GM21526 (cell line): ENCODE measurements at regions not wholly inside any gene's neighbourhood (a gene's known extent, or its start where the extent isn't known, plus 50 kb on each side); places are given as distances from the start of the nearest gene placed in this dataset.

Source experiments
- ATAC-seq: cut with Tn5 transposase; IDR thresholded peaks from one replicate; pipeline ENCODE4 v1.9.1; 2021; ENCODE audit warnings: moderate library complexity; ENCODE audit not compliant: unreplicated experiment, low FRiP score

DNA sequence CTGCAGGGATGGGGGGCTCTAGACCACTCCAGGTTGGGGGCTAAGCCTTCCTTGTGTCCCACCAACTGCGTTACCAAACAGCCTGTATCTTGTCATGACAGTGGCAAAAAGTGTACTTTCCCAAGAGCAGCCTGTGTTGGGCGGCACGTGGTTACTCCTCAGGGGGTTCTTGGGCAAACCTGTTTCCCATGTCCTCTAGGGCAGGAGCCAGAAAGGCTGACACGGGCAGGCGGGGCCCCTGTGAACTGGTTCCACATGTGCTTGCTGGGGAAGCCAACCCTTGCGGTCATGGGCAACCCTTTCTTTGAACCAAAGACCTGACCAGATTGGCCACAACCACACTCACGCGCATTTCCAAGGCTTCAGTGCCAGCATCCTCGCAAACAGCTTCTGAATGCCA, 228.5 kb downstream of the RBFOX3 start:
- no peak for ATAC-seq

DNA sequence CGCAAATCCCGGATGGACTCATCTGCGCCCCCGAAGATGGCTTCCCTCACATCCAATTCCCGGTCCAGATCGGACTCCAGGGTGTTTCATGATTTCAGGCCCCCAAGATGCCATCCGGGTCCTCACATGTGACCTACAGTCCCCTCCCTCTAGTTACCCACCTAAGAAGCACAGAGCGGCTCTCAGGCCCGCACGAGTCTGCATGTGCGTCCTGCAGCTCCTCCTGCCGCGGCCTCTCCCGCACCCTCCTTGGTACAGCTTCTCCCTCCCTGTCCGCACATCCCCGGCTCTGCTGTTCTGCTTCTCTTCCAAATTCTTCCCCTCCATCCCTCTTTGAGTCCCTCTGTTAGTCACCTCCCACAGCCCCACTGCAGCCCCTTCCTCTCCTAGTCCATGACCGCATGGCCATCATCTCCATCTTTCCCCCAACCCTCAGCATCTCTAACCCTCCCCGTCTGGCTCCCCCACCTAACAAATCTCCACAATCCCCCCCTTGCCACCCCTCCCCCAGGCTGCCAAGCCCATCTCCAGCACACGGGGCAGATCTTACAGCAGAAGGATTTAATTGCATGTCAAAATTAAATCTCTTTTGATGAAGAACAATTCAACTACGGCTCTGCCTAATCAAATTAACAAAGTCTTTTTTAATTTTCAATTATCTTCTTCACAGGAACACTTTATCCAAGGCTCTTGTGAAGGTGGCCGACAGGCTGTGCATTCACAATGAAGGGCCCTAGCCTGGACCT, 231.0 kb downstream of the RBFOX3 start:
- no peak for ATAC-seq

DNA sequence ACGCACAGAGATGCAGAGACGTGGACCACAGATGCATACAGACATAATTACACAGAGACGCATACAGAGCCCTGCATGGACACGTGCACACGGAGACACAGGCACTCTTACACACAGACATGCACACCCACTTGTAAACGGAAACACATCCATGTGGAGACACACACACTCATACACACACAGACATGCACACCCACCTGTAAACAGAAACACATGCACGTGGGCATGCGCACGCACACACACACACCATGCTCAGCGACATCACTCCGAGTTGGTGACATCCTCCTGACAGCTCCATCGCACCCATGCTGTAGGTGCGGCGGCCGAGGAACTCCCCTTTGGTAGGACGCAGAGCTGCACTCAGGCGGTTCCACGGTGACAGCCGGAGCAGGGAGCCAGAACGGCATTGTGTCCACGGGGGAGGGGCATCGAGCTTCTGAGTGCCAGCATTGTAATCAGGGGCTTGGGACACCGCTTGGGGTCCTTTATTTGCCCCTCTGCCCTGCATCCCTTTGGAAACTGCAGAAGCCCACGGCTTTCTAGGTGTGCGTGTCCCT, 233.5 kb downstream of the RBFOX3 start:
- ATAC-seq: no peak

DNA sequence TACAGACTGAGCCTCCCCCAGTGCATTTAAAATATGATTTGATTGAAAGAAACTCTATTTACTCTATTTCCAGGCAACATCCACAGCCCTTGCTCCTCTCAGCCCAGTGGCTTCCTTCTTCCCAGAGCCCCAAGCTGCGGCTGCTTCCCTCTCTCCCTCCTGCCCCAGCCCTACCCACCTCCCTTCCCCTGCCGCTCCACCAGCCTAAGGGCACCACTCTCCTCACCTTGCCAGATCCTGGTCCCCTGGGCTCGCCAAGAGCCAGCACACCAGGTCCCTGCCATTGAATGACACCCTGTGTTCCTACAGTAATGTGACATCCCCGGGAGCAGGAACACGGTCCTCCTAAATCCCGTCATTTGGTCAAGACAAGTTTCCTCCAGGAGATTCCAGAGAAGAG, 236.0 kb downstream of the RBFOX3 start:
- no peak for ATAC-seq

DNA sequence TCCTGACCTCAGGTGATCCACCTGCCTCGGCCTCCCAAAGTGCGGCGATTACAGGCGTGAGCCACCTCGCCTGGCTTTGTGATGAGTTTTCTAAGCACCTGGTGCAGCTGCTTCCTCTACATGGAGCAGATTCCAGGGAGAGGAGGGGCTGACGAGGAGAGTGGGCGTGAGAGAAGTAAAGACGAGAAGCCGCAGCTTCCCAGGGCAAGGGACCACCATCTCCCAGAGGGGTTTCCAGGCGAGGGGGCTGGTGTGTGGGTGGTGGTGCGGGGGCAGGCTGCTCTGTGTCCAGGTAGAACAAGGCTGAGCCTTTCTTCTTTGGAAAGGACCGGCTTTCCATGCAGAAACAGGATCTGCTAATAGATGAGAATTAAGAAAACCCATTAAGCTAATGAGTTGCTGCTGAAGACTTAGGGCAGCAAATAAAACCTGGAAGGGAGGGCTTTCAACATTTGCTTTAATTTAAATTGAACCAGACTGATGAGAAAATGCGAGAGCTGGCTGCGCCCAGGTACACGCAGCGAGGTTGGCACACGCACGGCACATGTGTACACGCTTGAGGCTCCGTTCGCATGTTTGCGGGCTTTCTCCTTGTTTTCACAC, 236.7 kb downstream of the RBFOX3 start:
- no peak for ATAC-seq

DNA sequence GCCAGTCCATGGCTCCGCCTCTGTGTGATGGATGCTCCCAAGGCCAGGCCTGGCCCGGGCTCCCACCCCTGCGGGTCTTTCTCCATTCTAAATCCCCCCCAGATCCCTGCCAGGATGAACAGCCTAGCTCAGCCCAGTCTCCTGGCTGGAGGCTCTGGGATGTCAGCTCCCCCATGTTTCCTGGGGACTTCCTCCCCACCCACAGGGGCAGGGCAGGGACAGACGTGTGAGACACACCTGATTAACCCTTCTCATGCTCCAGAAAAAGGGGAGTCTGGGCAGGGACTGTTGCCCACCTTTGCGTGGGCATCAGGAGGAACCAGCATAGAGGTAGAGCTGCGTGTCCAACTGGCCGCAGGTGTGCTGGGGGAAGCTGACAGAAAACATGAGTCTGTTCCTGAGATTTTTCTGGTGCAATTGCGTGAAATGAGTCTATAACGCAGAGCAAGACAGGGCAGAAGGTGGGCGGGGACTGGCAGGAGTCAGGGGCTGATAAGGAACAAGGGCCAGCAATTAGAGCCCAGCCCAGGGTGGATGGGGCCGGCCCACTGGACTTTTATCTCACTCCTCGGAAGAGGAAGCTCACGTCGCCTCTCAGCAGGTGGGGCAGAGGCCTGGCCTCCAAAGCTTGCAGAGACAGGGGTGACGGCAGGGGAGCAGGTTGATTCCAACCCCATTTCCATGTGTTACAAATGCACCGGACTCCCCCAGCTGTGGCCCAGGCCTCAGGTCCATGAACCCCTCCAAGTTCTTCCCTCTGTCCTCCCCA, 238.2 kb downstream of the RBFOX3 start:
- no peak for ATAC-seq

DNA sequence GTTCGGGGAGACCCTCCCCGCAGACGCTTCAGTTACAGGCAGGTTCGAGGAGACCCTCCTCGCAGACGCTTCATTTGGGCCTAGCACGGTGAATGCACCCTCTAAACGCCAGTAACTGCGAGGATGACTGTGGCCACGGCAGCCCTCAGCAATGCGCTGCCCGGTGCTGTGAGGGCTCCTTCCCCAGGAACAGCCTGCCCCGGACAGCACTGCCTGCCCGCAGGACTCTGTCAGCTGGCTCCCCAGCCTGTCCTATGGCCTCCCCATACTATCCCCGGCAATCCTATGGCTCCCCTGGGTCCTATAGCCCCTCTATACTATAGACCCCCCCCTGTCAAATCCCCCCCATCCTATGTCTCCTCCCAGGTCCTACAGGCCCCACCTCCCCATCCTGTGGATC, 238.9 kb downstream of the RBFOX3 start:
- no peak for ATAC-seq

DNA sequence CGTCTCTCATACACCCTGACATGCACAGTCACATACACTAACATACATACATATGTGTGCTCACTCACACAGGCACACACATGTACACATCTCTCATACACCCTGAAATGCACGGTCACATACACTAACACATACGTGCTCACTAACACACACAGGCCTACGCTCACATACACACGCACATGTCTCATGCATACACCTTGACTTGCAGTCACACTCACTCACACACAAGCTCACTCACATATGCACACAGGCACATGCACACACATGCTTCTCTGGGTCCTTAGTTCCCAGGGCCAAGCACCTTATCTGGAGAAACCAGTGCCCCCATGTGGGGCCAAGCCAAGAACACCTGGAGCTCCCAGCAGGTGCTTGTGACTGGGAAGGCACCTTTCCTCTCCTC, 240.3 kb downstream of the RBFOX3 start:
- ATAC-seq: no peak

DNA sequence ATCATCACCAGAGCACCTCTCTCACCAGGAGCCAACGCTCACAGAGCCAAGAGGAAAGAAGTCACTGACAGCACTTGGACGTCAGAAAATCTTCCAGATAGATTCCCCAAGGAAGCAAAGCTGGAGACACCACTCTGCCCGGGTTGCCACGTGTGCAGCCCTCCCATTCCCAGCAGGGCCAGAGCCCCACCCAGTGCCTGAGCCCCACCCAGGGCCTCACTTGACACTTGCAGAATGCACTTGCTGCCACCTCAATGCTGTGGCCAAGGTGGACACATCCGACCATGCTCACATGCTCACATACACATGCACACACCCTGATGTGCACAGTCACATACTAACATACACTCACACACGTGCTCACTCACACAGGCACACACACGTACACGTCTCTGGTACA, 240.7 kb downstream of the RBFOX3 start:
- ATAC-seq: no peak

DNA sequence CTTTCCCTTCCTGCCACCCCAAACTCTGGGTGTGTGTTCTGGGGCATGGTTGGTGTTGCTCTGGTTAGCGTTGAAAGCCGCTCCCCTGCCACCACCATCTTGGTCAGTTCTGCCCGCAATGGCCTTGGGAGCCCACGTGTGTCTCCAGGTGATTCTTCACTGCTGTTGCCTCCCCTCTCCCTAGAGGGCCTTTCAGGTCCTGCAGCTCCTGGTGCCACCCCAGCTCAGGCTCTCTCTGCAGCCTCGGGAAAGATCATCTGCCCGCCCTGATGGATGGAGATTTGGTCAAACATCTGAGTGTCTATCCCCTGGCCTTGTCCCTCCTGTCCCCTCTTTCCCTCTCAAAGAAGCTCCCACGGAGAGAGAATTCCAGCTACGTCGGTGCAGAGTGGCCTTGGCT, 241.3 kb downstream of the RBFOX3 start:
- ATAC-seq: no peak

DNA sequence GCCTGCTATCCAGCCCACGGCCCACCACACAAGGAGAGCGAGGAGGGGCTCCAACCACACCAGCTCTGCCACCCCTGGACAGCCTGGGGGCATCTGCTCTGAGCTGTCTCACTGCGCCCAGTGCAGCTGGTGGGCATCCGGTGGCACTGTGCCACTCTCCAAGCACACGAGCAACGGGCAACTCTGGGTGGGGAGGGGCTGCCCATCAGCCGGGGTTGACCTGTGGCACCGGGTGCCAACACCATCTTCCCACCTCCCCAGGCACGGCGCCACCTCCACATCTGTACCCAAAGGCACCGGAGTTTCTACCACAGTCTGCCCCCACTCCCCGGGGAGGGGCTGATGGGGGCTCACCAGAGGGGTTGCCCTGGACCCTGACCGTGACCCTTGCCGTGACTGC, 241.8 kb downstream of the RBFOX3 start:
- no peak for ATAC-seq

DNA sequence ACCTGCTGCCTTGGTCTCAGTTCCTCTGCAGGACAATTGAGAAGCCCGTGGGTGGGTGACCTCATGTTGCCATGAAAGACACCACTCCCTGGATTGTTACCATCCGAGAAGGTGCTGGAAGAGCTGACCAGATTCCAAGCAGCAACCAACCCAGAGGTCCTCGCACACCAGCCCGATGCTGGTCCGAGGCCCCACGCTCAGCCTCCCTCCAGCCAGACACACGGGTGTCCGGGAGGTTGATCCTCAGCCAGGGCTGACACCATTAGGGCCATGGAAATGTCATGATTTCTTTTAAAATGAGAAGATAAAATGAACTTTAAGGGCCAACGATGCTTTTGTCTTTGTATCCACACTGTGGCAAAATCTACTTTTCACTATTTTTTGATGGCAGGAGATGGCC, 242.3 kb downstream of the RBFOX3 start:
- ATAC-seq: no peak

DNA sequence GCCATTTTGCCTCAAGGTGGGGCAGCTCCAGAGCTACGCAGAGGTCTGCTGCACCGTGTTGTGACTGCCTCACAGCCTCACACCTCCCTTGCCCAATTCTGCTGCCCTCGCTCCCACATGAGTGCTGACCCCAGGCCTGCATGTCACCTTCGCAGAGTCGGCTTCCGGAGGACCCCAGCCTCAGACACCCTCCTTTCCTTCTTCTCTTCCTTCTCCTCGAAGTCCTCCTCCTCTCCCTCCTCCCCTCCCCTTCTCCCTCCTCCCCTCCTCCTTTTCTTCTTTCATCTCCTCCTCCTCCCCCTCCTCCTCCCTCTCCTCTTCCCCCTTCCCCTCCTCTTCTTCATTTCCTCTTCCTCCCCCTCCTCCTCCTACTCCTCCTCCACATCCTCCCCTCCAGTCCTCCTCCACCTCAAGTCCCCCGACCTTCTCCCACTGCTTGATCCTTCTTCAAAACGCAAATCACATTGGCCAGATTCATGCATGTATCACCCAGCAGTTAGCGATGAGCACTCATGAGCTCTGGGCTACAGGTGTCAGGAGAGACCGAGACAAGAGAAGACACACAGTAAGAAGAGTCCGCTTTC, 243.8 kb downstream of the RBFOX3 start:
- ATAC-seq: no peak

DNA sequence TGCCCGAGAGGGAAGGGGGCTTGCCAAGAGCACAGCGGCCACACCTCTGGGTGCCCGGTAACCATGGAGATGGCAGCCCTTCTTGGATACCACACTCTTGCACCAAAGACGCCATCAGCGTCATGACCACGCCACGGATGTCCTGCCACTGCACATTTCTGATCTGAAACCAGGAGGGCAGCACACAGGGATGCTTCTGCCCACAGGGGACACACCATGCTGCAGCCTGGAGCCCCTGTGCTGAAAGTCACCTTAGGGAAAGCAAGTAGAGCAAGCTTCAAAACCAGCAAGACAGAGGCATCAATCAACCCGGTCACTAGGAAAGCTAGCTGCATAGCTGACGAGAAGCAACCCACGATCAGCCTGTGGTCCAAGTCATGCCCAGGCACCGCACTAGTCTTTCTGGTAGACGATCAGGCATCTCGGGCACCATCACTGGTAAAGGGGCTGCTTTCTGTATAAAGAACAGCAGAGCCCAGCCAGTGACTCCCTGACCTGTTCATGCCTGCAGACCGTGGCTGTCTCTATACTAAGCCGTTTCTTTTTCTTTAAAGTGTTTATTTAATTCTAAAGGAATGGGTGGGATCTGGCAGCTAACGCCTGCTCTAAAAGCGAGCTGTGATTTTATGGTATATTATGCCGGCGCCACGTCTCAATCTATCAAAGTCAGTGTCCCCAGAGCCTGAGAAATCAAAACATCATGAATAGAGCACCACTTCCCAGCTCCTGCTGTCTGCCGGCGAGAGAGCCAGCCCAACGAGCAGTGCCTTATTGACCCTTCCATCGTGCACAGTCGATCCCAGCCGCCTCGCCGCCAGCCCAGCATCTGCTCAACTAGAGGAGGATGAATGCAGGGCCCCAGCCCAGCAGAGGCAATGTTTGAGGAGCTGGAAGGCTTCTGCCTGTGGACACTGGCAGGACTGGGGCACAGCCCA, 244.7 kb downstream of the RBFOX3 start:
- no peak for ATAC-seq

DNA sequence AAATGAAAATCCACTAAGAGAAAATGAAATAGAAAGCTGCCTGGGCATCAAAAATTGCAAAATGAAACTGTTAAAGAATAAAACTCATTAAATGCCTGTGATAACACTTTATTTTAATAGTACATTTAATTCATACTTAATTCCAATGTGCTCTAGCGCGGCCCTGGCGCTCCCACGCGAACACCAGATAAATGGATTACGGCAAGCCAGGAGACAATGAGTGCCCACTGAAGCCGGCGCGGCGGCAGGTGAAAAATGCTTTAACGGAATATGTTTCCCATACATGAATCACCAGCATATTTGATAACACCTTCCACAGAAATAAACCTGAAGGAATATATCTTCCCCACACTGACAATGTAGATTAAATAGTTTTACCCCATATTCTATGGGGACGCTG, 245.5 kb downstream of the RBFOX3 start:
- no peak for ATAC-seq

DNA sequence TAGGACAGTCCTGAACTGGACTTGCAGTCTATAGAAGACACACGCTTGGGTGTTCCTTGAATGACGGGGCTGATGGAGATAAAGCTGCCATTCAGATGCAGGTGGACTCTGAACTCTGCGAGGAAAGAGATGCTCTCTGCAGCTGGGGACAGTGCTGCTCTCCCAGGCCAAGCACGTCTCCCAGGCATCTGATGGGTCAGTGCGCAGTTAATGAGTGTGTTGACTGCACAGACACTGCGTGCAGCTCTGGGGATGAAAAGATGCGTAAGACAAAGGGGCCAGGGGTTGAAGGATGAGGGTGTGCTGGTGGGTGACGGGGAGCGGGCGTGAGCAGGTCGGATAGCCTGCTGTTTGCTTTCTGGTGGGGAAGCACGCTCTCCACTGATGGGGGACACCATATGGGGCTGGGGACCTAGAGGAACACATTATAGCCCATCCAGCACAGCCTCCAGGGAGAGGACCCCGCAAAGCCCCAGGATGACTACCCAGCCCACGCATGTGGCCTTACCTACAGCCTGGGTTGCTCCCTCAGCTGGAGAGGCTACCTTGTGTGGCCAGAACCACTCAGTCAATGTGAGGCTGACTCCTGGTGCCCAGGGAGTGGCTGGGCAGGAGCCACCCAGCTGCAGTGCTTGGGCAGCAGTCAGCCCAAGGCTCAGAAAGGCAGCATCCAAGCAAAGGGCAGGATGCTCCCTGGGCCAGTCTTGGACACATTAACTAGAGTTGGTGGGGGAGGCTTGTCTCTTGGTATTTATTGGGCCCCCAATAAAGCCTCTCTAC, 246.3 kb downstream of the RBFOX3 start:
- ATAC-seq: no peak

DNA sequence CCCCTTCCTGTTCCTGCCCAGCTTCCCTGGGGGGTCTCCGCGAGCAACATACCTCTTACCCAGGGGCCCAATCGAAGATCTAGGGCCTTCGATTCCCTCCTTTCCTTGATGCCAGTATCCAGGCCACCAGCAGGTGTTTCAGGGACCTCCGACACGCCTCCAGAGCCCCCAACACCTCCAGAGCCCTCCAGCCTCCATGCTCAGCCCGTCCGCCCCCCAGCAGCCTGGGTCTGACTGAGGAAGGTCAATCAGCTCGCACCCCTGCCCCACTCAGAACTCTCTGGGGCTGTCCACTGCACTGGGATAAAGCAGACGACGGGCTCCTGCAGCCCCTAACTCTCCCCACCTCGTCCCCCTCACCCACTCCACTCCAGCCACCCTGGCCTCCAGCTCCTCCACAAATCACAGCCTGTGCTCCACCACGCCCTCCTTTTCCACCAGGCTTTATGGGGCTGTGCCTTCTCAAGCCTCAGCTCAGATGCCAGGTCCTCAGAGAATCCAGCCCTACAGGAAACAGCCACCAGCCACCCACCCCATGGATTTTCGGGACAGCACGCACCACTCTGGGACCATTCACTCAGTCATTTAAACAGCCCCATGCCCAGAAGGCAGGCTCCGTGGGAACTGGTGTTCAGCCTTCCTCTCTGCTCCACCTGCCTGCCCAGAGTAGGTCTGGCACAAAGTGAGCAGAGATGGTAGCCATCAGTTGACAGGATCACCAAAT, 247.1 kb downstream of the RBFOX3 start:
- ATAC-seq: no peak

DNA sequence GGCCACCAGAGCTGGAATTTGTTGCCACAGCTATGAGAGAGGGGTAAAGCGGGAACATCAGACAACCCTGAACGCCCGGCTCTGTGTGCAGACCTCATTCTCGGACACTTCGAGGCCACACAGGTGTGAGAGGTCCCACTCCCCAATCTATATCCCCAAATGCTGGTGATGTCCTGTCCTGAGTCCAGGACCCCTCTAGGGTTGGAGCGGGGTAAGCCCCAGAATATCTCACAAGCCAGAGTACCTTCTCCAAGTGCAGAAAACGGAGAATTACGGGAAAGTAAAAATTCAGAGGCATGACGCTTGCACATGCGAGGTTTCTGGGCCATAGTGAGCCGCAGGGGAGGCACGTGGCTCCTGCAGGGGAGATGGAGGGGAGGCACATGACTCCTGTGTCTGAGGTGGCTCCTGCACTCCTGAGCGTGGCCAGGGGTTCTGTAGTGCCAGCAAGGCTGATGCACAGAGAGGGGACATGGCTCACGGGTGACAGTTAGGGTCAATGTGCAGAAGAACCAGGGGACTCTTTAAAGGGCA, 248.0 kb downstream of the RBFOX3 start:
- no peak for ATAC-seq
